Mammary epithelial cell (primary cell): ENCODE measurements at regions not wholly inside any gene's neighbourhood (a gene's known extent, or its start where the extent isn't known, plus 50 kb on each side); places are given as distances from the start of the nearest gene placed in this dataset.

Experiments used
- EZH2 ChIP-seq: IDR thresholded peaks from 2 replicates; pipeline ENCODE4 v1.6.1; 2012; ENCODE audit warnings: low read length, inconsistent platforms, borderline replicate concordance
- TF ChIP-seq, protein P1 (sequence below), 2 donors: IDR thresholded peaks in 1 of 2; conservative IDR thresholded peaks in 1 of 2; 2 replicates each; pipeline ENCODE4 v1.5.1; 2011 to 2012; ENCODE audit warnings: inconsistent platforms in 2 of 2, low read length in 2 of 2, mild to moderate bottlenecking in 2 of 2, control low read depth in 1 of 2, low read depth in 1 of 2; ENCODE audit not compliant: insufficient read depth in 1 of 2; ENCODE audit errors: extremely low read depth in 1 of 2

DNA sequence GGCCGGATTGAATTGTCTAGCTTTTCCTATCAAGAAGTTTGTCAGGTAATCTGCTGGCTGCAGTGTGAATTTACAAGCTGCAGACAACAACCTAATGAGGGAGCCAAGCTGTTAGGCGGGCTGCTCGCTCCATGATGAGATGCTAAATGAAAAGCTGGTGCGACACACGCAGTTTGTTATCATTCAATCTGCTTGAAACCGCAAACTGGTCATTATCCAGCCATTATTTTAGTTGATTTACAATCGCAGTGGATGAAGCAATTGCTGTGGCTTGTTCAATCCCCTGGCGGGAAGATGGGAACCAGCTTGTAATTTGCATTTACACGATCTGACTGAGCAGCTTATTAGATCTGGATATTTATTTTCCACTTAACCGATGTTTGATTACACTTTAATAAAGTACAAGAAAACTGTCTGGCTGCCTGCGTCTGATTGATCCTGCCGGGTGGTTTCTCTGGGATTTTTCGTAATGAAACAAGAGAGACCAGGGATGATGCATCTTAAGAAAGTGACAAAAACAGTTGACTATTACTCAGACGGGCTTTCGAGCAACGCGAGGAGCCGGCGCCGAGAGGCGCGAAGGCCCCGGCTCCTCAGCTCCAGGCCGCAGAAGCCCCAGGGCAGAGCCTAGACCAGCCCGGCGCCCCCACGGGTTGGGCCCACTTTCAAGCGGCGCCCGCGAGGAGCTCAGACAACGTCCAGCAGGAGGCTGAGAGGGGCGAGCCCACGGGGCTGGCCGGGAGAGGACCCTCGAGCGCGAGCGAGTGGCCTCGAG is 118.0 kb upstream of the BARHL2 start:
- TF ChIP-seq, protein P1, sequence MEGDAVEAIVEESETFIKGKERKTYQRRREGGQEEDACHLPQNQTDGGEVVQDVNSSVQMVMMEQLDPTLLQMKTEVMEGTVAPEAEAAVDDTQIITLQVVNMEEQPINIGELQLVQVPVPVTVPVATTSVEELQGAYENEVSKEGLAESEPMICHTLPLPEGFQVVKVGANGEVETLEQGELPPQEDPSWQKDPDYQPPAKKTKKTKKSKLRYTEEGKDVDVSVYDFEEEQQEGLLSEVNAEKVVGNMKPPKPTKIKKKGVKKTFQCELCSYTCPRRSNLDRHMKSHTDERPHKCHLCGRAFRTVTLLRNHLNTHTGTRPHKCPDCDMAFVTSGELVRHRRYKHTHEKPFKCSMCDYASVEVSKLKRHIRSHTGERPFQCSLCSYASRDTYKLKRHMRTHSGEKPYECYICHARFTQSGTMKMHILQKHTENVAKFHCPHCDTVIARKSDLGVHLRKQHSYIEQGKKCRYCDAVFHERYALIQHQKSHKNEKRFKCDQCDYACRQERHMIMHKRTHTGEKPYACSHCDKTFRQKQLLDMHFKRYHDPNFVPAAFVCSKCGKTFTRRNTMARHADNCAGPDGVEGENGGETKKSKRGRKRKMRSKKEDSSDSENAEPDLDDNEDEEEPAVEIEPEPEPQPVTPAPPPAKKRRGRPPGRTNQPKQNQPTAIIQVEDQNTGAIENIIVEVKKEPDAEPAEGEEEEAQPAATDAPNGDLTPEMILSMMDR (conservative IDR thresholded peaks at IDR 0.05 in 1 of 2, IDR thresholded peaks at IDR 0.05 in 1 of 2; ENCODE audit: extremely low read depth in 1 of 2, insufficient read depth in 1 of 2, low read depth in 1 of 2, low read length in 2 of 2), result no peak
- TF ChIP-seq EZH2, result peak; percentile 85
